GM10266 (cell line): ENCODE measurements at regions not wholly inside any gene's neighbourhood (a gene's known extent, or its start where the extent isn't known, plus 50 kb on each side); places are given as distances from the start of the nearest gene placed in this dataset.
"Not testable (repeated sequence)": the region's sequence is repeated elsewhere in the genome, so short reads cannot be mapped to it uniquely, and the experiment has no call there.

Experiments
- DNase-seq: peaks from one replicate; pipeline ENCODE4 v3.0.0; 2012; ENCODE audit errors: extremely low spot score
- CTCF ChIP-seq: IDR thresholded peaks from 2 replicates; pipeline ENCODE4 v1.5.1; 2012; ENCODE audit warnings: mild to moderate bottlenecking, low read depth; ENCODE audit not compliant: control insufficient read depth, insufficient read depth; ENCODE audit errors: missing control alignments

GRCh38 chrX:80508083-80508482 is 87.8 kb downstream of the TENT5D start:
- not testable (repeated sequence) for DNase-seq

GRCh38 chrX:80511969-80512760 is 91.9 kb downstream of the TENT5D start:
- no peak for DNase-seq
- no peak for TF ChIP-seq CTCF

GRCh38 chrX:80512924-80513323 is 92.7 kb downstream of the TENT5D start:
- TF ChIP-seq CTCF = no peak
- no peak for DNase-seq

GRCh38 chrX:80513625-80514024 is 93.4 kb downstream of the TENT5D start:
- DNase-seq = no peak

GRCh38 chrX:80537096-80537495 is 116.8 kb downstream of the TENT5D start:
- TF ChIP-seq CTCF = no peak
- no peak for DNase-seq

More at GRCh38 chrX:80513625-80514024, 93.4 kb downstream of the TENT5D start:
- TF ChIP-seq CTCF = no peak

GRCh38 chrX:80550722-80551121 is 130.5 kb downstream of the TENT5D start:
- TF ChIP-seq CTCF = no peak
- no peak for DNase-seq

GRCh38 chrX:80556148-80556547 is 135.9 kb downstream of the TENT5D start:
- no peak for DNase-seq
- TF ChIP-seq CTCF = no peak
